GM21723 (cell line): ENCODE measurements at regions not wholly inside any gene's neighbourhood (a gene's known extent, or its start where the extent isn't known, plus 50 kb on each side); places are given as distances from the start of the nearest gene placed in this dataset.

Experiments
- ATAC-seq: cut with Tn5 transposase; IDR thresholded peaks from one replicate; pipeline ENCODE4 v1.9.1; 2021; ENCODE audit warnings: mild to moderate bottlenecking, moderate library complexity; ENCODE audit not compliant: unreplicated experiment

GRCh38 chr19:28521614-28522544 is 691.1 kb downstream of the UQCRFS1 start:
- ATAC-seq, result no peak

DNA sequence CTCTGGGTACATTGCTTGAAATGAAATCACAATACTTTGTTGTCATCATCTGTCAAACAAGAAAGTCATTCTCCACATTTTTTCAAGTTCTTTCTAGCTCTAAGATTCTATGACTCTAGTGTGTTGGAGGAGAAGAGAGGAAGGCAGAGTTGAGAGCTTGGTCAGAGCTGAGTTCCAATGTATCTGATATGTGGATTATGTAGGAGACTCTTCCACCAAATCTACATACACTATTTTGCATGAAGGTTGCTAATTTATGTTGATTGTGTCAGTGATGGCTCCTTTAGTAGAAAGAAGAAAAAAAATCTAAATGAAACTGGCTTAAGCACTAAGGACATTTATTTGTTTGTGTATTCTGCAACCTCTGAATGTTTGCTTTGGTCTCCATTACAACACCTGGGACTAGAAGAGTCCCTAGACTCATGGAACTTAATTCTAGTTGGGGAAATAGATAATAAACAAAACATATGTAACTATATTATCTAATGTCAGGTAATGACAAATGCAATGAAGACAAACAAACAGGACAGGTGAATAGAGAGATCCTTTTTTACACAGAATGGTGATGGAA is 691.9 kb downstream of the UQCRFS1 start:
- ATAC-seq, result no peak

DNA sequence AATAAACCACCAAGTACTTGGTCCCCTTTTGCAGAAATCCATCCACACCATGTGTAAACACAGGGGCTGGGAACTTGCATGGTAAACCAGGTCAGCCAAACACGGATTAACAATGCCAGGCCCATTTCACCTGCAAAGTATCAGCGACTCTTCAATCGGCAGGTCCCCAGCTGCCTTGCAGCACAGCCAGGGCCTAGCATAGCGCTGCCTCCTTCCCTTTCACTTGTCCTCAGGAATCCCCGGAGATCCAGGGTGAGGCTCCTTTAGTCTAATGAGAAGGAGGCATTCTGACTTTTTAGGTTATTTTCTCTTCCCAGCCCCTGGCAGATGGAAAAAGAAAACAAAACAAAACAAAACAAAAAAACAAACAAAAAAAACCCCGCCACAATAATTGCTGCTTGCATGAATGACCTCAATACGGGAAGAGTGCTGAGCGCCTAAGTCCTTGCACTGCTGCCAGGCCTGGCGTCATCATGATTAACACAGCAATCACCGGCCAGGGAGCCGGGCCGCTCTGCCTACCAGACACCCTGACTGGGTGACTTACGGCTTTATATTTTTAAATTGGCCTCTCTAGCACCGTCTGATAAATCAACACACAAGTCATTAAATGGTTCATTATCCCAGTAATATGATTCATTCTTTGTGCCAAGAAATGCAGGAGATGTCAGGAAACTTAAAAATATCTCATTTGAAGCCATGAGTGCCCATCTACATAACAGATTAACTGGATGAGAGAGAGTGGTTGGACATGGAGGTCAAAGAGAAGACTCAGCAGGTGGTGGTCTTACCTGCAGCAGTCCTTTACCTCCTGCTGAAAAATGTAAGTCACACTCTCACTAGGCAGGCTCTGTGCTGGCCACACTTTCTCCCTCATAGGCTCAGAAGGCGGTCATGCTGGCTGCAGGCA is 692.7 kb downstream of the UQCRFS1 start:
- ATAC-seq, result no peak

DNA sequence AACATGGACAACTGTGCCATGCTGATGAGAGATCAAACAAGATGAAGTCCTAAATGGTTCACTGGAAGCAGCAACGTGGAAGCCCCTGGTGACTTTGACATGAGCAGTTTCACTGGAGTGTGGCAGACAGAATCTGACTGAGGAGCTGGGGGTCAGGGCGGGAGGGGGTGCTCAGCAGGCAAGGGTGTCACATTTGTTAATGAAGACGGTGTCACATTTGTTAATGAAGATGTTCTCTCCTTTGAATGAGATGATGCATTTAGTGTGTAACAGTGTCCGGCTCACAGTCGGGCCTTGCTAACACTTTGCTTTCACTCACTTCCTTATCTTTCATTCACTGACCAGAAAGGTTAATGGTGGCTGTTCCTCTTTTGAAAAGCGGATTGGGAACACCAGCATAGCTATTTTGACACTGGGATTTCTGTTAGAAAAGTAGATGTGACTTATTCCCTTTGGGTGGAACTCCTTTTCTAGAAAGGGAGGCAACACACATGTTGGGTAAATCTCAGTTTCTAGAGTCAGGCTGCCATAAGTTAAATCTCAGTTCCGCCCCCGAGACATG is 693.7 kb downstream of the UQCRFS1 start:
- no peak for ATAC-seq

- ATAC-seq, result no peak
Observed at GRCh38 chr19:28516415-28516872, 696.5 kb downstream of the UQCRFS1 start.

DNA sequence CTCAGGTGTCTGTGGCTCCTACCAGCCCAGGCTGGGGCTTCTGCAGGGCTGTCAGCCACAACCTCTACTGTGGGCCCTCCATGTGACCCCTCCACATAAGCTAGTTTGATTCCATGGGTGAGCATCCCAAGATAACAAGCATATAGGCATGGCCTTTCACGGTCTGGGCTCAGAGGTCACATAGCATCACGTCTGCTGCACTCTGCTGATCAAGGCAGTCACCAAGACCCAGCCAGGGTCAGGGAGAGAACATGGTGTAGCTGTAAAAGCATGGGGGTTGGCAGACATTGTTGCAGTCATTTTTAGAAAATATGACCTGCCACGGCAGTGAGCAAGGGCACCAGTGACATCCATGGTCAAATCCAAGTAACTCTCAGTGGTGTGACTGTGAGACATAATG is 698.8 kb downstream of the UQCRFS1 start:
- no peak for ATAC-seq

- ATAC-seq, result no peak
Observed at GRCh38 chr19:28511655-28512054, 701.3 kb downstream of the UQCRFS1 start.

- ATAC-seq, result no peak
Observed at GRCh38 chr19:28509079-28509895, 703.7 kb downstream of the UQCRFS1 start.

DNA sequence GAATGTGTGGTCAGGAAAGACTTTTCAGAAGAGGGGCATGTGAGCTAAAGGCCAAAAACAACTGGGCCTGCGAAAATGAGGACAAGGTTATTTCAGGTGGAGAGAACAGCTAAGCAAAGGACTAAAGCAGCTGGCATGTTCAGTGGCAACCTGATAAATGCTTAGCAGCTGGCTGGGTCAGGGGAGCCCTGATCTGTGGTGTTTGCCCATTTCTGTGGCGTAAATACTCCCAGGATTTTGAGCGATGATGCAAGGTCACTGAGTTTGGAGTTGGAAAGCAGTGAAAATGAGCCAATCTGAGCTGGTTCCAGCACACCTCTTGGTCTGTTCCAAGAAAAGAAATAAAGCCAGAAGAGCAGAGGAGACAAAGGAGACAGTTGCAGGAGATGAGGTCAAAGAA is 704.3 kb downstream of the UQCRFS1 start:
- no peak for ATAC-seq

- no peak for ATAC-seq
Observed at GRCh38 chr19:28505933-28506332, 707.0 kb downstream of the UQCRFS1 start.

- ATAC-seq, result no peak
Observed at GRCh38 chr19:28505134-28505533, 707.8 kb downstream of the UQCRFS1 start.

DNA sequence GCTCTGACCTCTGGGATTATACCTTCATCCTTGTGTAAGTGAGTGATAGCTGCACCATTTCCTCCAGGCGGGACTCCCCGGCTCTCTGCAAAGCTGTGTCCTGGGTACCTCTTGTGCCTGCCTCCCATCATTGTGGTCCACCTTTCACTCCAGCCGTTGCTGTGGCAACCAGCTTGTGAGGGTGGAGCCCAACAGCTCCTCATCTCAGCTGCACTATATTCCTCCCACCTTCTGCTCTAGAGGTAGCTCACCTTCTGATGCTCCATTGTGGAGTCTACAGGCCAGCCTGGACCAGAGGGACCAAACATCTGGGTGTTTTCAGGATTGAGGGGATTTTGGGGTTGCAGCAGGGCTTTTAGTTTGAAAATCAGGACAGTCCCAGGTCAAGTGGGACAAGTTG is 708.2 kb downstream of the UQCRFS1 start:
- no peak for ATAC-seq

- ATAC-seq, result no peak
Observed at GRCh38 chr19:28504139-28504538, 708.8 kb downstream of the UQCRFS1 start.

GRCh38 chr19:28502879-28503734 is 709.8 kb downstream of the UQCRFS1 start:
- no peak for ATAC-seq

GRCh38 chr19:28501976-28502375 is 711.0 kb downstream of the UQCRFS1 start:
- no peak for ATAC-seq

DNA sequence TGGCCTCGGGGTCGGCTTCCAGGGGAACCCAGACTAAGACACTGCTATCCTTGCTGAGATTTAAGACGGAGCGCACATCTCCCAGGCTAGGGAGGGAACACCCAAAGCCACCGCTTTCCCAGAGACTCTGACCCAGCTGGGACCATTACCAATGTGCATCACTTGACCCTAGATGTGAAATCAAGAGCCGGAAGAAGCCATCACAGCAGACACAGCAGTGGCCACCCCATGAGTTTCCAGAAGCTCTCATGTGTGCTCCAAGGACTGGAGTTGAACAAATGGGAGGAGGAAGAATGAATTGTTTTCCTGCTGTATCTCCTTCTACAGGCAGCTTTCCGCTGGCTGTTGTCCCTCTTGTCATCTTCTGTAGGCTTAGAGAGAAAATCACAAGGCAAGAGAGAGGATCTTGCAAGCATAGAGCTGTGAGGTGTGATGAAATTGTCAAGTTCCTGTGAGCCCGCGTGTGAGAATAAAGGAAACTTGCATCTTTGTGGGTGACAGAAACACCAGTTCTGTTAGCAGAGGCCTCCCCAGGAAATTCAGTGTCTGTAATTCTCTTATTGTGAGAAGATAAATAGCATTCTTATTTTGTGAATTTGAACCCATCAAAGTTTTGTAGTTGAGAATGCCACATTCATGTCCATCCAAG is 711.8 kb downstream of the UQCRFS1 start:
- ATAC-seq, result no peak

DNA sequence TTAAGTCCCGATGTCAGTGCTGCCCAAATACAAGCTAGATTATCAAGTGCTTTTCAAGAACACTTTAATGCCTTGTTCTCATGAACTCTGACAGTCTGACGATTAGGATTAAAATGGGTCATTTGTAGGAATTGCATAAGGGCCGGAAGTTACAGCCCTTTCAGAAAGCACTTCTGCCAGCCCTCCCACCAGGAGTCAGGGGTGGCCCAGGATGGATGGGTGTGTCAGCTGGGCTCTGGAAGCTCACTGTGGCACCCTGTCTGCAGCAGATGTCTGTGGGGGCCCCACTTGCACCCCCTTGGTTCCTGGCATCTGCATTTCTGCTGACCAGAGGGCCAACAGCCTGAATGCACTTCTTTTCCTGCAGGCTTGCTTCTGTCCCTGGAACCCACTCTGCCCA is 712.7 kb downstream of the UQCRFS1 start:
- no peak for ATAC-seq

- no peak for ATAC-seq
Observed at GRCh38 chr19:28498404-28498976, 714.5 kb downstream of the UQCRFS1 start.
